GM21526 (cell line): ENCODE measurements at regions not wholly inside any gene's neighbourhood (a gene's known extent, or its start where the extent isn't known, plus 50 kb on each side); places are given as distances from the start of the nearest gene placed in this dataset.
"Not testable (repeated sequence)": the region's sequence is repeated elsewhere in the genome, so short reads cannot be mapped to it uniquely, and the experiment has no call there.

ENCODE experiments used
- ATAC-seq: cut with Tn5 transposase; IDR thresholded peaks from one replicate; pipeline ENCODE4 v1.9.1; 2021; ENCODE audit warnings: moderate library complexity; ENCODE audit not compliant: unreplicated experiment, low FRiP score

- ATAC-seq, result no peak
These were observed 1134.3 kb downstream of the NCAM2 start for GRCh38 chr21:22132358-22133071.

- no peak for ATAC-seq
These were observed 1138.5 kb downstream of the NCAM2 start for GRCh38 chr21:22136740-22137139.

GRCh38 chr21:22138297-22139016 lies 1140.2 kb downstream of the NCAM2 start:
- ATAC-seq, result no peak

GRCh38 chr21:22145545-22145944 lies 1147.3 kb downstream of the NCAM2 start:
- no peak for ATAC-seq

- no peak for ATAC-seq
These were observed 1156.5 kb downstream of the NCAM2 start for GRCh38 chr21:22154579-22155274.

- no peak for ATAC-seq
These were observed 1166.7 kb downstream of the NCAM2 start for GRCh38 chr21:22164912-22165311.

GRCh38 chr21:22174746-22175145 lies 1176.5 kb downstream of the NCAM2 start:
- ATAC-seq, result no peak

GRCh38 chr21:22189278-22189677 lies 1191.1 kb downstream of the NCAM2 start:
- no peak for ATAC-seq

- ATAC-seq, result no peak
These were observed 1193.4 kb downstream of the NCAM2 start for GRCh38 chr21:22191581-22191980.

- ATAC-seq, result no peak
These were observed 1194.6 kb downstream of the NCAM2 start for GRCh38 chr21:22192766-22193165.

- ATAC-seq, result not testable (repeated sequence)
These were observed 1196.8 kb downstream of the NCAM2 start for GRCh38 chr21:22194986-22195385.

- ATAC-seq, result no peak
These were observed 1202.3 kb downstream of the NCAM2 start for GRCh38 chr21:22200378-22201092.

- no peak for ATAC-seq
These were observed 1202.9 kb downstream of the NCAM2 start for GRCh38 chr21:22201126-22201525.

GRCh38 chr21:22201669-22202068 lies 1203.5 kb downstream of the NCAM2 start:
- ATAC-seq, result no peak

GRCh38 chr21:22209304-22209700 lies 1211.1 kb downstream of the NCAM2 start:
- no peak for ATAC-seq

- no peak for ATAC-seq
These were observed 1213.7 kb downstream of the NCAM2 start for GRCh38 chr21:22211943-22212342.

GRCh38 chr21:22223385-22223784 lies 1225.2 kb downstream of the NCAM2 start:
- peak; percentile 67 for ATAC-seq

GRCh38 chr21:22224261-22224660 lies 1226.1 kb downstream of the NCAM2 start:
- ATAC-seq, result no peak

- no peak for ATAC-seq
These were observed 1227.1 kb downstream of the NCAM2 start for GRCh38 chr21:22225299-22225698.

GRCh38 chr21:22231013-22231412 lies 1232.8 kb downstream of the NCAM2 start:
- no peak for ATAC-seq
